ENCODE measurements at regions not wholly inside any gene's neighbourhood (a gene's known extent, or its start where the extent isn't known, plus 50 kb on each side); places are given as distances from the start of the nearest gene placed in this dataset.

DNA sequence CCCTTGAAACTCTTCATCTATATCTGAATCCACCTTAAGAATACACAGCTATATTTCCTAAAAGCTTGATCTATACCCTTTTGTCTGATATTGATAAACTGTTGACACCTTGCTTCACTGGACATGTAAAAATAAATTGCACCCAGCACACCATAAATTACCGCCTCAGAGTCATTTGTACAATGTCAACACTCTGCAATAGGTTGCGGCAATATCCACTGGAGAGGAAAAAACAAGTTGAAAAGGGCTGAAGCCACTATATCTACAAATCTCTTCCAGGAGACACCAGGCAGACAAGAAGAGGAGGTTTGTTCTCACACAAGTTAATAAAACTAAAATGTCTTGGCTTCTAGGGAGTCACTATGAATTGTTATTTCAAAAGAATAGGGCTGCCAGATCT, 656.9 kb downstream of the CDH8 start:
- Histone ChIP-seq H3K9me3 (ENCODE audit: control insufficient read depth, insufficient read depth, low read depth, low read length) (no peaks in the 10 kb centered on the region), H3K27me3 (ENCODE audit: control insufficient read depth, insufficient read depth, low read length) (no peaks in the 10 kb centered on the region), H3K4me1 (ENCODE audit: control insufficient read depth, insufficient read depth, low read length) (no peaks in the 10 kb centered on the region), H3K4me3 (ENCODE audit: low read depth in 2 of 2, low read length in 2 of 2) (no peak overlapping the region), H3K36me3 (ENCODE audit: control insufficient read depth, insufficient read depth, low read length) (no peaks in the 10 kb centered on the region), H3K27ac (ENCODE audit: low read length) (no peak overlapping the region)
- ATAC-seq: no peak
- ChIA-PET CTCF (no interaction called here), POLR2A (no interaction called here)
- intact Hi-C loops (cut with micrococcal nuclease; ENCODE audit: unreplicated experiment) (no loop called here), in situ Hi-C loops (cut with HindIII; ENCODE audit: low pct_unique_long_range_greater_than_20kb, low sequenced_read_pairs) (no loop called here)
- BruUV-seq (replicated peaks): no TSS peak
- no peak for DNase-seq (ENCODE audit: low read depth, low spot score)
- no peak for TF ChIP-seq SIN3A (IDR thresholded peaks at IDR 0.05; ENCODE audit: borderline replicate concordance, insufficient read depth, low read depth, low read length)
- no peak for TF ChIP-seq CTCF (IDR thresholded peaks at IDR 0.05)
- TF ChIP-seq TCF7L2 (IDR thresholded peaks at IDR 0.05; ENCODE audit: low read depth, low read length): no peak
- no peak for TF ChIP-seq REST (IDR thresholded peaks at IDR 0.05; ENCODE audit: insufficient read depth in 1 of 2, low read depth in 2 of 2, low read length in 1 of 2)
- TF ChIP-seq POLR2AphosphoS5 (IDR thresholded peaks at IDR 0.05; ENCODE audit: low read depth, low read length): no peak

- no TSS peak for BruUV-seq (replicated peaks)
- TF ChIP-seq TCF7L2 (IDR thresholded peaks at IDR 0.05; ENCODE audit: low read depth, low read length): no peak
- TF ChIP-seq POLR2AphosphoS5 (IDR thresholded peaks at IDR 0.05; ENCODE audit: low read depth, low read length): no peak
- TF ChIP-seq SIN3A (IDR thresholded peaks at IDR 0.05; ENCODE audit: borderline replicate concordance, insufficient read depth, low read depth, low read length): no peak
- TF ChIP-seq CTCF (IDR thresholded peaks at IDR 0.05): no peak
- no peak for TF ChIP-seq REST (IDR thresholded peaks at IDR 0.05; ENCODE audit: insufficient read depth in 1 of 2, low read depth in 2 of 2, low read length in 1 of 2)
- no peaks in the 10 kb centered on the region for H3K27me3 ChIP-seq (ENCODE audit: control insufficient read depth, insufficient read depth, low read length)
- H3K27ac ChIP-seq (ENCODE audit: low read length): no peak overlapping the region
- in situ Hi-C loops (cut with HindIII; ENCODE audit: low pct_unique_long_range_greater_than_20kb, low sequenced_read_pairs): no loop called here
- POLR2A ChIA-PET: no interaction called here
- H3K9me3 ChIP-seq (ENCODE audit: control insufficient read depth, insufficient read depth, low read depth, low read length): no peaks in the 10 kb centered on the region
- no peak for ATAC-seq
- CTCF ChIA-PET: no interaction called here
- H3K4me1 ChIP-seq (ENCODE audit: control insufficient read depth, insufficient read depth, low read length): no peaks in the 10 kb centered on the region
- H3K36me3 ChIP-seq (ENCODE audit: control insufficient read depth, insufficient read depth, low read length): no peaks in the 10 kb centered on the region
- H3K4me3 ChIP-seq (ENCODE audit: low read depth in 2 of 2, low read length in 2 of 2): no peak overlapping the region
- intact Hi-C loops (cut with micrococcal nuclease; ENCODE audit: unreplicated experiment): no loop called here
- no peak for DNase-seq (ENCODE audit: low read depth, low spot score)
Observed at GRCh38 chr16:61374071-61374470, 662.2 kb downstream of the CDH8 start.

Data from Panc1 (cell line).